HG03521 (cell line): ENCODE measurements at regions not wholly inside any gene's neighbourhood (a gene's known extent, or its start where the extent isn't known, plus 50 kb on each side); places are given as distances from the start of the nearest gene placed in this dataset.
"Not testable (repeated sequence)": the region's sequence is repeated elsewhere in the genome, so short reads cannot be mapped to it uniquely, and the experiment has no call there.

Experiments used
- ATAC-seq: cut with Tn5 transposase; IDR thresholded peaks from one replicate; pipeline ENCODE4 v1.9.1; 2021; ENCODE audit warnings: mild to moderate bottlenecking, moderate library complexity; ENCODE audit not compliant: unreplicated experiment

DNA sequence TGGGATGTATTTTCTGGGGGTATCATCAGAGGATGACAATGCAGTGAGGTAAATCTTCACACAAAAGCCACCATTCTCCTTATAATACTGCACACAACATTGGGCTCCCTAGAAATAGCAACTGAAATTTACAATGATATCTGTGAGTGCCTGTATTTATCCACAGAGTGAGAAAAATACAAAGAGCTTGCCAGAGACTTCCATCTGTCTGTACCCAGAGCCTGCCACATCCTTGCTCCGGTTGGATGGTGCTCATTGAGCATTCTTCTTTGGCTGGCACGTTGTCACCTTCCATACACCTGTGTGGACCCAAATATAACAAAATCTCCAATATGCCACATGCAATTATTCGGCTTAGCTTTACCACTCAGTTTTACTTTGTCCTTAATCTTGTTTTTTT is 189.5 kb upstream of the UFM1 start:
- no peak for ATAC-seq

DNA sequence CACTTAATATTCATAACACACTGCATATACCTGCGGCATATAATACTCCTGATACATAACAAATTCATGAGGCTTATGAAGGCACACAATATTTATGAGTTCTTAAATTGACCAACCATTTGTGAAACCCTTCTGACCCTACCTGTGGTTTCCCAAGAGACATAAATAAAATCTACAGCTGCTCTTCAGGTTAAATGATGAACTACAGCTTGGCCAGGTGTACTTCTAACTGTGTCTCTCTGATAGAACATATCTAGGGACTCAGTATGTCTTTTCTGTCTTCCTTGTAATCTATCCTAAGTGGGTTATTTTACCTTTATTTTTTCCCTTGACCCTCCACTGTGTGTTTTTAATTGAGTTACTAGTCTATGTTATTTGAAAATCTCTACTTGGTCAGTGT is 189.9 kb upstream of the UFM1 start:
- no peak for ATAC-seq

DNA sequence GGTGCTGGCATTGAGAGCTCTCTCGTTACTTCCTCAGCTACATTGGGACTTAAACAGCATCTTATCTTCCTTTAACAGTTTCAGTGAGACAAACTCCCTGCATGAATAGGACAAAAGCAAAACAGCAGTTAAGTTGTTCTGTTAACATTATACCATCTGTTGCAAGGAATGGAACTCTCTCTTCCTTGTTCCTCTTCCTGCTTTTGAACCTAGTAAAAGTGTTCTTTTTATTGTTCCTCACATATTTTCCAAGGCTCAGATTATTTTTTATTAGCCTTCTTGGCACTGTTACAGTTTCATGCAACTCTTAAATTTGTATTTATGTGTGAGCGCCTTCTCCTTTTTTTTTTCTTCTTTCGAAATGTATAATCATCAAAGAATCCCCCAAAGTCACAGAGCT is 202.6 kb upstream of the UFM1 start:
- no peak for ATAC-seq

DNA sequence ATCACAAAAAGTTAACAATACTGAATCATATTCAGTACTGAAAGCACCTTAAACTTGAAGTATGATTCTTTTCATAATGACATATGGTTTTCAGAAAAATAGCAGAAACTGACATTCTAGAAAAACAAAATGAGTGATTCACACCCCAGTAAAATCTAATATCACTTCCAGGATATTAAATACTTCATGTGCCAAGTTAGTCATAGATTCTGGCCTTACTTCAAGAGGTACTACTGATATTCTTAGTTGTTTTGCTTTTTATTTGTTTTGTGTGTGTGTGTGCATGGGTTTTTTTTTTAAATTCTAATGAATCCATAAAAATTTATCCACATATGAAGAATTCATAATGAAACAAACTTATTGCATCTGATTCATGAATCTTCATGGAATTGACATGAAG is 207.9 kb upstream of the UFM1 start:
- ATAC-seq, result no peak

DNA sequence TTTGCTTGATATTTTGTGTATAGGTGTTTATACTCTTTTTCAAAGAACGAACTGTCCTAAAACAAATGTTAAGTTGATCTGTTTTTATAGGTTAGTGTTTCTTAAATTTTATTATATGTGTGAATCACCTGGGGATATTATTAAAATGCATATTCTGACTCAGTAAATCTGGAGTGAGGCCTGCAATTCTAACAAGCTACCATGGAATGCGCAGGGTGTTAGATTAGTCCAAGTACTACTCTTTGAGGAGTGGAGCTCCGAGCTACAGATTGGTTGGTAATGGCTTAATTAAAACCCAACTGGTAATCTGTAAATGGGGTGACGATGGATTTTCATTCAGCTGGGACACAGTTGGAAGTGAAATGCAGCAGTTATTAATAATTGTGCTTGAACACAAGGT is 214.1 kb upstream of the UFM1 start:
- ATAC-seq, result no peak

- no peak for ATAC-seq
These were observed 228.4 kb upstream of the UFM1 start for GRCh38 chr13:38121267-38121666.

DNA sequence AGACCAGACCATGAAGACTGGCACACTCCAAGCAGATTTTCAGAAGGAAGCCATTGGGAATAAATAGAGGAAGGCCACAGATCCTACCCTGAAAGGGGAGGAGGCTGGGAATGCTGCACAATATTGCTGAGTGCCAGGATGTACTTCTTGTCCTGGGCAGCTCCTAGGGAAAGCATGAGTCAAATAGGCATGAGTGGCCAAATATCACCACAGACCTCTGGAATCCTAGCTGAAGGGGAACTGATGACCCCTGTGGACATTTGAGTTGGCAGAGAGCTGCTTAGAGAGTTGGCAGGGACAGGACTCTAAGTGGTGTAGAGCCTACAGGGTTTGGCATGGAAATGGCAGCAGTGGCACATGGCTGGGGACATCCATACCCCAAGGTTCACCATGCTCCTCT is 234.3 kb upstream of the TRPC4 start:
- ATAC-seq, result no peak

GRCh38 chr13:38099751-38100150 is 230.2 kb upstream of the TRPC4 start:
- no peak for ATAC-seq

DNA sequence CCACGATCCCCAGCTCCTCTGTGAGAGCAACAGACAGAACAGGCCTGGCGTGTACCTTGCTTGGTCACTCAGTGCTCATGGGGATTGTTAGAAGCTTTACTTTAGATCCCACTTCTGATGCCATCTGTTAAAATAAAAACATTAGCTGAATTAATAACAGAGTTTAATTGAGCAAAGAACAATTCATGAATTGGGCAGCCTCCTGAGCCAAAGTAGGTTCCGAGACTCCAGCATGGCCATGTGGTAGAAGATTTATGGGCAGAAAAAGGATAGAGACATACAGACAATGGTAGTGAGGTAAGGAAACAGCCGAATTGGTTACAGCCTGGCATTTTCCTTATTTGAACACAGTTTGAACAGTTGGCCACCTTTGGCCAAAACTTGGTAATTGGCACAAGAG is 223.9 kb upstream of the TRPC4 start:
- no peak for ATAC-seq

GRCh38 chr13:38090913-38091312 is 221.3 kb upstream of the TRPC4 start:
- no peak for ATAC-seq

DNA sequence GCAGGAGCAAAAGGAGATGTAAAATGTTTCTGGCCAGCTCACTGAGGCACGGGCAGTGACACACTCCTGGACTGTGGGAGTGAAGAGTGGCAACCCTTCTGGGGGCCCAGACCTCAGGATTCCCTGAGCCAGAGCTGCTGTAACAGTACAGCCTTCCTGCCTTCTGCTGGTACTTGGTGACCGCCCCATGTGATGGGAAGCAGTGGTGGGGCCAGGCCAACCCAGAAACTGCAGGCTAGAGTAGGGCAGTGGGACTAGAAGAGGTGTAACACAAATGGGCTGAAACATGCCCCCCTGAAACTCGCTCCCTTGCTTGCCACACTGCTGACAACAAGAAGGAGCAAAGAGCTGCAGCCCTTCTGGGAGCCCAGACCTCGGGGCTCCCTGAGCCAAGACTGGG is 217.1 kb upstream of the TRPC4 start:
- no peak for ATAC-seq

DNA sequence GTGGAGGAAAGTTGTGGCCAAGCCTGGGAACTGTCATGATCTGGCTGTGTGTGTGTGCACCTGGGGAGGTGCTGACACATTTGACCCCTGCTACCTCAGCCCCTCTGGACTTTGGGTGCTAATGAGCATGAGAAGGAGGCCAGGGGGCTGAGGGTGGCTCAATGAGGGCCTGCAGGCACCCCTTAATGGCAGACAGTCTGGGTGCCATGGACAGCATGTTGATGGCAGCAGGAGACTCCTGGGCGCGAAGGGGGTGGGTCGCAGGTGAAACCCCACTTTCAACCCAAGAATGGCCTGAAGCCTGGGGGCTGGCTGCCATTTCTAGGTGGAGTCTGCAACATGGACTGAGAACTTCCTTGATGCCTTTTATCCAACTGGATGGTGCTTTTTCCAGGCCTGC is 216.4 kb upstream of the TRPC4 start:
- ATAC-seq, result no peak

DNA sequence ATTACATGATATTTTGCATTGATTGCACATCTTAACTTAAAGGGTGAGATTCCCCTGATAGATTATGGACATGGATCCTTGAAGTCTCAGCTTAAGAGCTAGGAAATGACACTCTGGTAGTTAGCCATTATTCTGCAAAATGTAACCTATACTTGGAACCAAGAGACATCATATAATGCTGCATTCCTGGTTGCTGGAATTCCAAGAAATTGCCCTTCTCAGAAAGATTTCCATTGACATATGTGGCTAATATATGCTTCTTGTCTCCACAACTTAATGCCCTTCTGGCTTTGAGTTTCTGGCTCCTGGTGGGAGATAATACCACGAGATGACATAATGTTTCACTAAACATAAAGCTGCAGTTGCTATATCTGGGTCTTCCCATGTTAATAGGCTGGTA is 204.4 kb upstream of the TRPC4 start:
- no peak for ATAC-seq

- no peak for ATAC-seq
These were observed 203.1 kb upstream of the TRPC4 start for GRCh38 chr13:38072696-38073095.

DNA sequence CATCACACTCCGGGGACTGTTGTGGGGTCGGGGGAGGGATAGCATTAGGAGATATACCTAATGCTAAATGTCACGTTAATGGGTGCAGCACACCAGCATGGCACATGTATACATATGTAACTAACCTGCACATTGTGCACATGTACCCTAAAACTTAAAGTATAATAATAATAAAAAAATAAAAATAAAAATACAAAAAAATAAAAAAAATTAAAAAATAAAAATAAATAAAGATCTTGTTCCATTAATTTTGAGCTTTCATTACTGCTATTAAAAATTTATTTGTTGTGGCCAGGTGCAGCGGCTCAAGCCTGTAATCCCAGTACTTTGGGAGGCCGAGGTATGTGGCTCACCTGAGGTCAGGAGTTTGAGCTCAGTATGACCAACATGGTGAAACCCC is 201.8 kb upstream of the TRPC4 start:
- not testable (repeated sequence) for ATAC-seq

DNA sequence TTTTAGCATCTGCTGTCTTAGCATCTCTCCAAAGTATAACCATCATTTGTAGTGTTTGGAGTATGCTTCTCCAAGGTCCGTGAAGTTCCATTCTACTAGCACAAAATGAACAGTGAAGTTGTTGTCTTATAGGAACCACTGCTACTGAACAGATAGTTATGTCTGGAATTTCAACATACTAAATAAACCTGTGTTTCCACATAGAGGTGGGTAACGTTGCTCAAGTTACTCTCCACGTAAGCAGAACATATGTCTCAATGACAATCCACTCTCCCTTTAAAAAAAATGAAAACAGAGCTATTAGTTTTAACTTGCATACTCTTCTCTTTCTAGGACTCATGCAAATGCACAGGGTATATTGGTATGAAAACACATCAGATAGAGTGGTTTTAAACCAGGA is 184.3 kb upstream of the TRPC4 start:
- ATAC-seq, result no peak

DNA sequence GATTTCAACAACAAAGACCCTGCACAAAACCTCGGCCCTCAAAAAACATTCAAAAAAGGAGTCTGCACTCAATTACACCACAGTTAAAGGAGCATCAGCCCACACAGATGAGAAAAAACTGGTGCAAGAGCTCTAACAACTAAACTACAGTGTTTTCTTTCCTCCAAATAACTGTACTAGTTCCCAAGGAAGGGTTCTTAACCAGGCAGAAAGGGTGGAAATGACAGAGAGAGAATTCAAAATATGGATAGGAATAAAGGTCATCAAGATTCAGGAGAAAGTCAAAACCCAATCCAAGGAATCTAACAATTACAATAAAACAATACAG is 176.4 kb upstream of the TRPC4 start:
- no peak for ATAC-seq

DNA sequence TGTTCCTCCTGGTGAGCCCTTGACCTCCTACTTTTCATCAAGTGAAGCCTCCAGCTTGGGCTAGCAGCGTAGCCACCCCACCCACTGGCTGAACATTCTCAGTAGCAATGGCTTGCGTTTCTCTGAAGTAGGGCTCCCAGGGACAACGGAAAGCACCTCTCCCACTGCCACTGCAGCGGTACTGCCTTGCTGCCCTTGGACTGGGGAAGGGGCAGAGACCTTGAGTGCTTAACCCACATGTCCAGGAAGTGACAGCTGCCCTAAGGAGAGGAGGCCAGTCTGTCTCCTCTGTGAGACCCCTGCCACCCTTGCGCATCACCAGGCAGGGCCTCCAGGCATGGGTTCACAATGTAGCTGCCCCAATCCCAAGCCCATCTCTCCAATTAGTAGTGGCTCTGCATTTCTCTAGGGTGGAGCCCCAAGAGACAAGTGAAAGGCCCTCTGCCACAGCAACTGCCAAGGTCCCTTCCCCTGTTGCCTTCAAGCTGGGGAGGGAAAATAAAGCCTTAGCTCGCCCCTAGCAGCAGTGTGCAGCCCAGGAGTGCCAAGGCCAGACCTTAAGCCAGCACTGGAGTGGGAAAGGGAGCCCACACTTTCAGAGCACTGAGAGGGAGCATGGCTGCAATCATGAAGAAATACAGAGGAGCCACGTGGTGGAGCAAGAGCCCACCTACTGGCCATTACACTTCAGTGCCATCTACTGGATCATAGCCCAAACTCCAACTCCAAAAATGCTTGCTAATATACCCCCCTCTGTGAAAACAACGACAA is 175.9 kb upstream of the TRPC4 start:
- ATAC-seq, result peak; percentile 78

GRCh38 chr13:38044067-38044466 is 174.5 kb upstream of the TRPC4 start:
- no peak for ATAC-seq

GRCh38 chr13:38042771-38043170 is 173.2 kb upstream of the TRPC4 start:
- ATAC-seq, result no peak

GRCh38 chr13:38024431-38024830 is 154.9 kb upstream of the TRPC4 start:
- ATAC-seq, result no peak

GRCh38 chr13:38017320-38017719 is 147.7 kb upstream of the TRPC4 start:
- no peak for ATAC-seq

DNA sequence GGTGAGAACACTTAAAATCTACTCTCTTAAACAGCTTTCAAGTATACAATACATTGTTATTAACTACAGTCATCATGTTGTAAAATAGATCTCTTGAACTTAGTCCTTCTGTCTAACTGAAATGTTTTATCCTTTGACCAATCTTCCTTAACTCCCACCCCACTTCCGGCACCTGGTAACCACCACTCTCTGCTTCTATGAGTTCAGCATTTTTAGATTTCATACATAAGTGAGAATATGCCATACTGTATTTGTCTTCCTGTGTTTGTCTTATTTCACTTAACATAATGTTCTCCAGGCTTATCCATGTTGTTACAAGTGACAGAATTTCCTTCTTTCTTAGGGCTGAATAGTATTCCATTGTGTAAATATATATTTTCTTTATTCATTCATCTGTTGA is 144.1 kb upstream of the TRPC4 start:
- no peak for ATAC-seq
